Omental fat pad (tissue), 3 donors: ENCODE measurements at regions not wholly inside any gene's neighbourhood (a gene's known extent, or its start where the extent isn't known, plus 50 kb on each side); places are given as distances from the start of the nearest gene placed in this dataset.
"Not testable (repeated sequence)": the region's sequence is repeated elsewhere in the genome, so short reads cannot be mapped to it uniquely, and the experiment has no call there.

Experiments
- ATAC-seq: fragments of 150-250 bp; one replicate; pipeline ENCODE4 v1.9.1; 2016; ENCODE audit warnings: mild to moderate bottlenecking, moderate library complexity; ENCODE audit not compliant: low FRiP score
- DNase-seq: peaks from one replicate; pipeline ENCODE4 v3.0.0-alpha.2; 2019; ENCODE audit warnings: low spot score
- CTCF ChIP-seq, 3 donors: fragments of 450-650 bp; IDR thresholded peaks; one replicate each; pipeline ENCODE4 v1.5.1; 2016 to 2017; ENCODE audit warnings: antibody characterized with exemption in 3 of 3, mild to moderate bottlenecking in 3 of 3, moderate library complexity in 2 of 3

DNA sequence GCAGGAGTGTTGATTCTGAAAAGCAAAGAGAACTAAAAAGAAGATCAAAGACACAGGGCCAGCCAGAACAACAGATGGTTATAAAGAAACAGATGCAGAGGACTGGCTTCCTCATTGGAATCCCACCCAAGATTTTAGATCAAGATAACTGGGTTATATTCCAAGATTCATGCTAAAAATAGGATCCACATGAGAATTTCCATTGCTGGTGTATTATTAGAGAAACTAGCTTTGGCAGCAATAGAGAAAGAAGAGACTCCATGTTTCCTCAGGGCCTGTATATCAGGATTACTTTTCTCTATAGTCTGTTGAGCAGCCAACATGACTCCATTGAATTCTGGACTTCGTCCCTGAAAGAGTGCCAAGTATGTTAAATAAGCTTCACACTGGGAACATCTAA, 367.3 kb downstream of the TUSC1 start:
- no peak for TF ChIP-seq CTCF (IDR thresholded peaks at IDR 0.05)
- no peak for DNase-seq
- no peak for ATAC-seq

DNA sequence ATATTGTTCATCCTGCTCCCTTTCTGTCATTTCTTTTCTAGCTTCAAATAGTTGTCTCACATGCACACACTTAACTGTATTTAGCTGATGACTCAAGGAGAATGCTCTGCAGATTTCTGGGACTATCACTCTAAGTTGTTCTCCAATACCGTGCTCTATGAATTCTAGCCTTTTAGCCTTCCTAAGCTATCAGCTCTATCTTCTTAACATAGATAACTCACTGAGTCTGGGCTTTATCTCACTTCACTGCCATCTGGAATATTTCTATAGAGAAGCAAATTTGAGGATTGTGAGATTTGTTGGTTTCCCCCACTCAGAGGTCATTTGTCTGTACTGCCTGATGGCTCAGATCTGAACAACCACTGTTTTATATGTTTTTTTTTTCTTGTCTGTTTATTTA, 369.7 kb downstream of the TUSC1 start:
- DNase-seq, result no peak
- no peak for TF ChIP-seq CTCF (IDR thresholded peaks at IDR 0.05)
- ATAC-seq, result no peak

- no peak for DNase-seq
- no peak for TF ChIP-seq CTCF (IDR thresholded peaks at IDR 0.05)
- no peak for ATAC-seq
These were observed 375.6 kb downstream of the TUSC1 start for GRCh38 chr9:25302601-25303000.

DNA sequence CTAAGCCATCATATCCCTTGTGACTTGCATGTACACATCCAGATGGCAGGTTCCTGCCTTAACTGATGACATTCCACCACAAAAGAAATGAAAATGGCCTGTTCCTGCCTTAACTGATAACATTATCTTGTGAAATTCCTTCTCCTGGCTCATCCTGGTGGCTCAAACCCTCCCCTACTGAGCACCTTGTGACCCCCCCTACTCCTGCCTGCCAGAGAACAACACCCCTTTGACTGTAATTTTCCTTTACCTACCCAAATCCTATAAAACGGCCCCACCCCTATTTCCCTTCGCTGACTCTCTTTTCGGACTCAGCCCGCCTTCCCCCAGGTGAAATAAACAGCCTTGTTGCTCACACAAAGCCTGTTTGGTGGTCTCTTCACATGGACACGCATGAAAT, 390.0 kb downstream of the TUSC1 start:
- not testable (repeated sequence) for ATAC-seq, DNase-seq

- DNase-seq, result no peak
- TF ChIP-seq CTCF (IDR thresholded peaks at IDR 0.05), result no peak
These were observed 393.9 kb downstream of the TUSC1 start for GRCh38 chr9:25284365-25284764.

DNA sequence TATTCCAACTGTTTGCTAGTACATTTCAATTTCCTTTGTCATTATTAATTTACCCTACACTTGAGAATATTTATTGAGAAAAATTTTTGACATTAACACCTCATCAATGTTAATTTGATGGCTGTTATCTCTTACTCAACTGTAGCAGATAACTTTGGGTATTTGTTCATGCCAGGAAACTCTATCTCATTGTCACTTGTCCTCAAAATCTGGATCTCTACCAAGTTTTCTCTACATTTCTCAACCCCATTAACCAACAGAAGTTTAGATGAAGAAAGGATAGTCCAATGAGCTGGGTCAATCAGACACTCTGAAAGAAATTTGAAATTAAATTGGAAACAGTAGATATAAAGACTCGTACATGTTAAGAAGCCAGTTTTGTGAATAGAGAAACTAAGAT, 395.3 kb downstream of the TUSC1 start:
- no peak for TF ChIP-seq CTCF (IDR thresholded peaks at IDR 0.05)
- ATAC-seq (no peak), DNase-seq (no peak)

More at GRCh38 chr9:25284365-25284764, 393.9 kb downstream of the TUSC1 start:
- ATAC-seq, result no peak

DNA sequence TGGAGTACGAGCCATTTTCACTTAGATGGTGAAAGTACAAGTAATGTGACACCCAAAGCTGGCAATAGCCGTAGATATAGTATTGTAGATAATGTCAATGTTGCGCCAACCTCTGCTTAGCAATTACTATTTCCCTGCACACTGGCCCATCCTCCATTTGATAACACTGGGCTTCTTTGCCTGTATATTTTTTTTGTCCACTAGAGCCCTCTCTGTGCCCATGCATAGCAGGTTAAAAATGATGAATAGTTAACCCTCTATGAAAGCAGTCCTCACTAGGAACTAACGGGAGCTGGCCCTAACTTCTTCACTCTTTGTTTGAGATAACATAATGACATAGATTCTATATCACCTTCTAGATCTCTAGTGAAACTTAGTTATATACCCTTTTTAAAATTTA, 416.8 kb downstream of the TUSC1 start:
- no peak for TF ChIP-seq CTCF (IDR thresholded peaks at IDR 0.05)
- ATAC-seq (no peak), DNase-seq (no peak)

DNA sequence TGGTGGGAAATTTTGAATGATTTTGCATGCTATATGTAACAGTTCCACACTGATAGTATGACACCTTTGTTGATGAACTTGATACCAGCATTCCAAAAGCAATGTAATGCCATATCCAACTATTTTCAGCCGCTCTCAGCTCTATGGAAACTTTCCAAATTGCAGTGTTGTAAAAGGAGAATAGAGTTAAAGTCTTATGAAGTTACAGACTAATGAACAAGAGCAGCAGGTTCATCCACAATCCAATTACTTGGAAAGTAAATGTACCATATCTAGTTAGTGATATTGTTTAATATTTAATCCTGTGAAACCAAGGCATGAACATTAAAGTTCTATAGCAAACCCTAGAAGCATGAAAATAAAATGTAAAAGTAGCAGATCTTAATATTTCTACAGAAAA, 418.2 kb downstream of the TUSC1 start:
- TF ChIP-seq CTCF (IDR thresholded peaks at IDR 0.05), result no peak
- ATAC-seq (no peak), DNase-seq (no peak)
